ENCODE measurements at regions not wholly inside any gene's neighbourhood (a gene's known extent, or its start where the extent isn't known, plus 50 kb on each side); places are given as distances from the start of the nearest gene placed in this dataset.
"Not testable (repeated sequence)": the region's sequence is repeated elsewhere in the genome, so short reads cannot be mapped to it uniquely, and the experiment has no call there.

DNA sequence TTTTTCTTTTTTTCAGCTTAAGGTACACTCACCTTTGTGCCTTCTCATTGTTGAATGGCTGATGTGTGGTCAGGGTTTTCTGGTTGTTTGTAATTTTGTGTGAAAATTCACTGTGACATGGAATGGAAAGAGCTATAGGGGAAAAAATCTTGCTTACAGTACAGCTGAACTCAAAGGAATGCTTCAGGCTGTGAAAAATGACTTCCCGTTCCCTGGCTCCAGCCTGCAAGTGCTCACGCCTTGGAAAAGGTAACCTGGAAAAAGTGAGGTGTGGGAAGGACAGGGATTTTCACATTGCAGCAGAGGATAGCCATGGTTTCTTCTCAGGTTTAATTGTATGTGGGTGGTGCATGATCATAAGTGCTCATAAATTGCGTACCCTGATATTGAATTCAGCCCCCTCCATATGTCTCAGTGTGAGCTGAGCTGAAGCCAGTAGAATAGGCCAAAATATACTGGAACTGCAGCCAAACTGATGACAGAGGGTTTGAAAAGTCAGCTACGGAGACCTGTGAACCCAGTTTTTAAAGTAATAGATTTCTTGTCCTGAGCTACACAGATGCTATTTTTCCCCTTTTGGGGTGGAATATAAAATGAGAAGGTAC lies 228.7 kb upstream of the RASGRP1 start:
- Mint-ChIP-seq H3K36me3 (ENCODE audit: low read depth) (no peaks in the 10 kb centered on the region), H3K27ac (no peak overlapping the region), H3K4me3 (no peak overlapping the region), H3K27me3 (ENCODE audit: low read depth) (peaks cover 18% of the 10 kb centered on the region), H3K9me3 (no peaks in the 10 kb centered on the region), H3K4me1 (ENCODE audit: low read depth) (no peaks in the 10 kb centered on the region)

DNA sequence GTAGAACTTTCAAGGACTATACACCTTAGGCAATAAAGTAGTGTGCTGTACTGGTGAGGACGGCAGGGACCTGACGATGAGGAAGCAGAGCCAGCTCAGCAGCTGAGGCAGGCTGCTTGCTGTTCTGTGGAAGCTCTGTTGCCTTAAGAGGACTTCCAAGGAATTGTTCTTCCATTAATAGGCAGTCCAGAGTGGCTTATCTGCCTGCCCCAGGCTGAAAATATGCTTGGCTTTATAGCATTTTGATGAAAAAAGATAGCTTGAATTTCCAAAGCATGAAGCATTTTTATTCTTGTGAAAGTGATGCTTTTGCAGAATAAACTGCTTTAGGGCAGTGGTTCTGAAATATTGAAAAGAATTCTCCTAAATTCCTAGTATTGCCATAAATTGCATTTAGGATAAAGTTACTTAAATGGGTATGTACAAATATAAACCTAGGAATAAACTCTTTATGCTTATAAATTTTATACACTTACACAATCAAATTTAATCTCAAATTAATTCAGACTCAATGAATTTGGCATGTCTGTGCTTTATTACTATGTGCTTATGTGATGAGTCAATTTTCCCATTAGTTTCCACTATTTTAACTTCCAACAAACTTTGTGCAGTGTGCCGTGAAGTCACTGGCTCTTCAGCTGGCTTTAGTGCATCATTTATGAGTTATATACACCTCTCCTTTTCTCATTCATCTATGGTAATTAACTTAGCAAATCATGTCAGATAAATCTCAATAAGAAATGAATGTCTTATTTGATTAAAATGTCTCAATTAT lies 231.0 kb upstream of the RASGRP1 start:
- Mint-ChIP-seq H3K4me1 (ENCODE audit: low read depth) (no peaks in the 10 kb centered on the region), H3K36me3 (ENCODE audit: low read depth) (no peaks in the 10 kb centered on the region), H3K27ac (no peak overlapping the region), H3K9me3 (no peaks in the 10 kb centered on the region), H3K27me3 (ENCODE audit: low read depth) (peaks cover 33% of the 10 kb centered on the region), H3K4me3 (no peak overlapping the region)

DNA sequence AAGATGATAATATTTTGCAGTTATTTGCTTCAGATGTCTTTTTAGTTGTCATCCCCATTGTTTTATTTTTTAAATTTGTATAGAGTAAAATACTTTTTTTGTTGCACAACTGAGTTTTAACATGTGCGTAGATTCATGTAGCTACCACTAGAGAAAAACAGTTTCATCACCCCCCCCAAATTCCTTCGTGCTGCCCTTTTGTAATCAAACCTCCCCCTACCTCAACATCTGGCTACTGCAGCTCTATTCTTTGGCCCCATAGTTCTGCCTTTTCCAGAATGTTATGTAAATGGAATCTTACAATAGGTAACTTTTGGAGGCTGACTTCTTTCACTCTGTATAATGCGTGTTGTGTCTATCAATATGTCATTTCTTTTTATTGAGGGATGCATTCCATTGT lies 232.0 kb upstream of the RASGRP1 start:
- Mint-ChIP-seq H3K36me3 (ENCODE audit: low read depth) (no peaks in the 10 kb centered on the region), H3K9me3 (no peaks in the 10 kb centered on the region), H3K4me3 (no peak overlapping the region), H3K27ac (no peak overlapping the region), H3K4me1 (ENCODE audit: low read depth) (no peaks in the 10 kb centered on the region), H3K27me3 (ENCODE audit: low read depth) (peaks cover 40% of the 10 kb centered on the region)

DNA sequence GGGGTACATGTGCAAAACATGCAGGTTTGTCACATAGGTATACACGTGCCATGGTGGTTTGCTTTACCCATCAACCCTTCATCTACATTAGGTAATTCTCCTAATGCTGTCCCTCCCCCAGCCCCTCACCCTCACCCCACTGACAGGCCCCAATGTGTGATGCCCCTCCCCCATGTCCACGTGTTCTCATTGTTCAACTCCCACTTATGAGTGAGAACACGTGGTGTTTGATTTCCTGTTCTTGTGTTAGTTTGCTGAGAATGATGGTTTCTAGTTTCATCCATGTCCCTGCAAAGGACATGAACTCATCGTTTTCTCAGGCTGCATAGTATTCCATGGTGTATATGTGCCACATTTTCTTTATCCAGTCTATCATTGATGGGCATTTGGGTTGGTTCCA lies 232.9 kb upstream of the RASGRP1 start:
- H3K4me1 Mint-ChIP-seq (ENCODE audit: low read depth); H3K36me3 Mint-ChIP-seq (ENCODE audit: low read depth); H3K4me3 Mint-ChIP-seq; H3K27ac Mint-ChIP-seq; H3K9me3 Mint-ChIP-seq: not testable (repeated sequence)
- peaks cover 40% of the 10 kb centered on the region for H3K27me3 Mint-ChIP-seq (ENCODE audit: low read depth)

DNA sequence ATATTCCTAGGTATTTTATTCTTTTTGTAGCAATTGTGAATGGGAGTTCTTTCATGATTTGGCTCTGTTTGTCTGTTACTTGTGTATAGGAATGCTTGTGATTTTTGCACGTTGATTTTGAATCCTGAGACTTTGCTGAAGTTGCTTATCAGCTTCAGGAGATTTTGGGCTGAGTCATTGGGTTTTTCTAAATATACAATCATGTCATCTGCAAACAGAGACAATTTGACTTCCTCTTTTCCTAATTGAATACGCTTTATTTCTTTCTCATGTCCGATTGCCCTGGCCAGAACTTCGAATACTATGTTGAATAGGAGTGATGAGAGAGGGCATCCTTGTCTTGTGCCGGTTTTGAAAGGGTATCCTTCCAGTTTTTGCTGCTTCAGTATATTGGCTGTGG lies 234.6 kb upstream of the RASGRP1 start:
- not testable (repeated sequence) for H3K27ac Mint-ChIP-seq; H3K36me3 Mint-ChIP-seq (ENCODE audit: low read depth); H3K9me3 Mint-ChIP-seq; H3K4me3 Mint-ChIP-seq; H3K4me1 Mint-ChIP-seq (ENCODE audit: low read depth)
- H3K27me3 Mint-ChIP-seq (ENCODE audit: low read depth), result peaks cover 34% of the 10 kb centered on the region

DNA sequence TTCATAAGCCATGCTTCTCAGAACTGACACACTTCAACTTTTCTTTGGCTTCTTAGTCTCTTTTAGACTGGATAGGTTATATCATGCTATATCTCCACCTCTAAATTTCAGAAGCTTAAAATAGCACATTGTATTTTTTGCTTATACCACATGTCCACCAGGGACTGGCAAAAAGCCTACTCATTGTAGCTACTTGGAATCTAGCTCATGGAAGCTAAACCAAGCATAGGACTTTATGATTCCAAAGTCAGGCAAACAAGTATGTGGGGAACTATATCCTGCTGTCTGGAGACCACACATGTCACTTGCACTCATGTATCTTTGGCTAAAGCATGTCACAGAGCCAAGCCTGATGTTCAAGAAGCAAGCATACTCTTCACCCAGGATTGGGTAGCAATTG lies 245.0 kb upstream of the RASGRP1 start:
- Mint-ChIP-seq H3K36me3 (ENCODE audit: low read depth) (no peaks in the 10 kb centered on the region), H3K9me3 (no peaks in the 10 kb centered on the region), H3K27ac (no peak overlapping the region), H3K4me3 (no peak overlapping the region), H3K27me3 (ENCODE audit: low read depth) (peaks cover 13% of the 10 kb centered on the region), H3K4me1 (ENCODE audit: low read depth) (no peaks in the 10 kb centered on the region)

DNA sequence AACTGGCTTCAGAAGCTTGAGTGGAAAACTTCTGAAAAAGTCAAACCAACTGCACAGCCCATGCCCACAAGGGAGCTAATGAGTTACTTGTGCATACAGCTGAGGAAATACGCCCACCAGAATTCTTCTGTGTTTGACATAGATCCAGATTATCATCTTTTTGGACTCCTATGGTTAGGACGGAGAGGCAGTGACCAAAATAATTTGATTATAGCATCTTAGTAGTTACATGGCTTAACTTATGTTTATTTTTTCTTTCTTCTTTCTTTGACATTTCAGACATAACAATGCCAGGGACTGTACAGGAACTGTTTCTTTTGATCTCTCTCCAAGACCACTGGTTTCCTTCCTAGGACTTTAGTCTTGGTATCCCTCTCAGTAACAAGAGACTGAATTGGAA lies 246.1 kb upstream of the RASGRP1 start:
- H3K4me1 Mint-ChIP-seq (ENCODE audit: low read depth), result no peaks in the 10 kb centered on the region
- no peak overlapping the region for H3K4me3 Mint-ChIP-seq
- no peaks in the 10 kb centered on the region for H3K36me3 Mint-ChIP-seq (ENCODE audit: low read depth)
- no peak overlapping the region for H3K27ac Mint-ChIP-seq
- H3K9me3 Mint-ChIP-seq, result no peaks in the 10 kb centered on the region
- peaks cover 13% of the 10 kb centered on the region for H3K27me3 Mint-ChIP-seq (ENCODE audit: low read depth)

DNA sequence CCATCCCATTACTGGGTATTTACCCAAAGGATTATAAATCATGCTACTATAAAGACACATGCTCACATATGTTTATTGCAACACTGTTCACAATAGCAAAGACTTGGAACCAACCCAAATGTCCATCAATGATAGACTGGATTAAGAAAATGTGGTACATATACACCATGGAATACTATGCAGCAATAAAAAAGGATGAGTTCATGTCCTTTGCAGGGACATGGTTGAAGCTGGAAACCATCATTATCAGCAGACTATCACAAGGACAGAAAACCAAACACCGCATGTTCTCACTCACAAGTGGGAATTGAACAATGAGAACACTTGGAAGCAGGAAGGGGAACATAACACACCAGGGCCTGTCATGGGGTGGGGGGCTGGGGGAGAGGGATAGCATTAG lies 249.6 kb upstream of the RASGRP1 start:
- H3K36me3 Mint-ChIP-seq (ENCODE audit: low read depth); H3K9me3 Mint-ChIP-seq; H3K4me1 Mint-ChIP-seq (ENCODE audit: low read depth); H3K4me3 Mint-ChIP-seq; H3K27ac Mint-ChIP-seq: not testable (repeated sequence)
- peaks cover 13% of the 10 kb centered on the region for H3K27me3 Mint-ChIP-seq (ENCODE audit: low read depth)

DNA sequence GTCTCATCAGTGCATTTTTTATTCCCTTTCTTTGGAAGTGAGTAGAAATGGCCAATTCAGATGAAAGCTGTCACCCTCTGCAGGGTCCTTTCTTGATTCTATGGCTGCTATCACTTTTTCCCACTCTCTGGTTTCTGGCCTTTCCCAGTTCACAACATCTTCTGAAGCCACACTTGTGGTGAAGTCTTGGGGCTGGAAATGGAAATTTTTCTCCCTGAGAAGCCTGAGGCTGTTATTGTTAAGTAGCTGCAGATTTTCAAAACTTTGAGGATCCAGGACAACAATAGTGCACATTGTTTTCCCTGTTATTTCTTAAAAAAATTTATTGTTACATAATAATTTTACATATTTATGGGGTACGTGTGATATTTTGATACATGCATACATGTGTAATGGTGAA lies 250.3 kb upstream of the RASGRP1 start:
- Mint-ChIP-seq H3K9me3 (no peaks in the 10 kb centered on the region), H3K27ac (no peak overlapping the region), H3K27me3 (ENCODE audit: low read depth) (peaks cover 13% of the 10 kb centered on the region), H3K36me3 (ENCODE audit: low read depth) (no peaks in the 10 kb centered on the region), H3K4me3 (no peak overlapping the region), H3K4me1 (ENCODE audit: low read depth) (peaks cover 5% of the 10 kb centered on the region)

DNA sequence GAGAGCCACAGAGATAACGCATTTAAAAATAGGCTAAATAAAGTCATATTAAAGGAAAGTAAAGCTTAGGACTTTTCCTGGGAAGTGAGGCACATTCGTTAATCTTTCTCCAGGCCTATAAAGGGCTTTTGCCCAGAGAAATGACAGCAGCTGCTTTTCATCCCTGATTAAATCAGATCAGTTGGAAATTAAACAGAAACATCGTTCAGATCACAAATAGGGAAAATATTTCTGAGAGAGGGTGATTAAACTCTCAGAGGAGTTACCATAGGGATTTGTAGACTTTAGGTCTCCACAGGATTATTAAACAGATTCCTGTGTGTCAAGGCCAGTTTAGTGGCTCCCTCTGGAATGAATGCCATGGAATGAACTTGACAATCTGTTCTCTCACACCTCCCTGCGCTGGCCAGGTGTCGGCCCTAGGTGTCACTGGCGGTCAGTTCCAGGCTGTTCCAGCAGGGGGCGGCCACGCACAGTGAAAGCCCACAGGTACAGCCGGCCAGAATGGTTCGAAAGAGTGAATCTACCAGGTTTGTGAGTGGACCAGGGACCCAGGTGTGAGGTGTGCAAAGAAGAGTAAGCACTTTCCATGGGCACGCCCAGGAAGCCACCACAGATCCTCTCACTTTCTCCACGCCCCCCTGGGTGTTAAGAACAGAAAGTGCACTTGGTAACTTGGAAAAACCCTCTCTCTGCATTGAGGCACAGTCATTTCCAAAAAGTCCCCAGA lies 253.0 kb upstream of the RASGRP1 start:
- H3K4me1 Mint-ChIP-seq (ENCODE audit: low read depth), result peaks cover 5% of the 10 kb centered on the region
- no peaks in the 10 kb centered on the region for H3K36me3 Mint-ChIP-seq (ENCODE audit: low read depth)
- H3K9me3 Mint-ChIP-seq, result no peaks in the 10 kb centered on the region
- no peak overlapping the region for H3K27ac Mint-ChIP-seq
- H3K4me3 Mint-ChIP-seq, result no peak overlapping the region
- H3K27me3 Mint-ChIP-seq (ENCODE audit: low read depth), result peaks cover 18% of the 10 kb centered on the region

DNA sequence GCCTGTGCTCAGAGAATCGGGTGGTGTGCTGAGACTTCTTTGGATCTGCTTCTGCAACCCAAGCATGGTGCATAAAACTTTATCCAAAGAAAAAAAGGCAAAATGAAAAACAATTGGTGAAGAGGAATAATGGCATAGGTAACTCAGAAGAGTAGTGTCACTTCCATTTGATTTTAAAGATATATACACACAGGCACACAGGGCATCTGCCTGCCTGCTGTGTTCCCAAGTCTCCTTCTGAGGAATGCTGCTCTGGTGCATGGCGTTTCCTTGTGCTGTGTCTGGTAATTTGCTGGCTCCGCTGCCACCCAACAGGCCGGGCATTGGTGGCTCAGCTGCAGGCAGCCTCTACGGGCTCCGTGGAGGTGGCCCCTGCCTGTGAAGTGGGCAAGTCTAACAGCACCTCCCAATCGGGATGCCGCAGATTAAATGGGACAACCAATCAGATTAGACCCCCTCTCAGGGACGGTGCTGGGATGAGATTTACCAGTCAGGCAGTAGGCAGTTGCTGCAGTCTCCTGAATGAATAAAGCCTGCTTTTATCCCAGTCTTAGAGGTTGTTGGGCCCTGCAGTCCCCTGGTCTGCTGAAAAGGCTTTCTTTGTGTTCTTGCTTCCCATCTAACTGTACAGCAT lies 253.7 kb upstream of the RASGRP1 start:
- no peaks in the 10 kb centered on the region for H3K9me3 Mint-ChIP-seq
- peaks cover 5% of the 10 kb centered on the region for H3K4me1 Mint-ChIP-seq (ENCODE audit: low read depth)
- peaks cover 17% of the 10 kb centered on the region for H3K27me3 Mint-ChIP-seq (ENCODE audit: low read depth)
- H3K27ac Mint-ChIP-seq, result no peak overlapping the region
- no peaks in the 10 kb centered on the region for H3K36me3 Mint-ChIP-seq (ENCODE audit: low read depth)
- H3K4me3 Mint-ChIP-seq, result no peak overlapping the region

DNA sequence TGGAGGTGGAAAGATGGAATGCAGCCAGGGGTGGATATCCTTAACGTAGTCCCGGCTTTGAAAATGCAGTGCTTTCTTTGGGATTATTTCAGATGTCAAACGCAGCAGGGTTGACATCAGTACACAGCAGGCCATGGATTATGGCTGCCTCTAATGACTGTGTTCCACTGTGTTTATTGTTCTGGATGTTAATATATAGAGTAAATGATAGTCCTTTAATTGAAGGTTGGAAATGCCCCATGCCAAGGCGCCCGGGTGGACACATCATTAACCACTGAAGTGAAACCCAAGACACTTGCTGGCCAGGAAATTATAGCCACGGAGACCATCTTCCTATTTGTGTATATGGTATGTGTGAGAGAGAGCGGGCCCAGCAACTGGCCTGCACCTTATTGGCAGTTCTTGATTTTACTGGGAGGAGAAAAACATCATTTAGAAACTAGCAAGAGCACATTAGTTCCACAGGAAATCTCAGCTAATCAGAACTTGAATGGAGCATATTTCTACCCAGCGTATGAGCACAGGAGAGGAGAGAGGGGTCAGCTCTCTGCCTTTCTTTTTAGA lies 254.9 kb upstream of the RASGRP1 start:
- Mint-ChIP-seq H3K36me3 (ENCODE audit: low read depth) (no peaks in the 10 kb centered on the region), H3K4me3 (no peak overlapping the region), H3K9me3 (no peaks in the 10 kb centered on the region), H3K27me3 (ENCODE audit: low read depth) (peaks cover 17% of the 10 kb centered on the region), H3K4me1 (ENCODE audit: low read depth) (peaks cover 5% of the 10 kb centered on the region), H3K27ac (no peak overlapping the region)

DNA sequence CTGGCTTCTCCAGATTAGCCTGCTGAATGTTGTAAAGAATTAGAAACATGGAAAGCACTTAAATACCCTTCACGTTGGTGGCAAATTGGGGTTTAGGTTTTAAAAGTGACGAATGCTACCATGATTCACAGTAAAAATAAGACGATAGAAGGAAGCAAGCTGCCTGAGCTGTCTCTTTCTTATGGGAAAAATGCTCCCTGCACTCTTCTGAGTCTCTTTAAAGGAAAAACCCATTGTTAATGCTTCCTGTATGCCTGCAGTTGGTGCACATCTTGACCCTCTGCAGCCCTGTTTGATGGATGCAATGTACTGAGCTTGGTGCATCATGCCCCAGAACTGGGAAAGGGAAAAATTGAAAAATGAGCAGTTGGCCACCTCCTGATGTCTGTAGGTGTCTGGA lies 258.6 kb upstream of the RASGRP1 start:
- Mint-ChIP-seq H3K36me3 (ENCODE audit: low read depth) (no peaks in the 10 kb centered on the region), H3K27ac (no peak overlapping the region), H3K9me3 (no peaks in the 10 kb centered on the region), H3K4me3 (no peak overlapping the region), H3K4me1 (ENCODE audit: low read depth) (no peaks in the 10 kb centered on the region), H3K27me3 (ENCODE audit: low read depth) (peaks cover 18% of the 10 kb centered on the region)

DNA sequence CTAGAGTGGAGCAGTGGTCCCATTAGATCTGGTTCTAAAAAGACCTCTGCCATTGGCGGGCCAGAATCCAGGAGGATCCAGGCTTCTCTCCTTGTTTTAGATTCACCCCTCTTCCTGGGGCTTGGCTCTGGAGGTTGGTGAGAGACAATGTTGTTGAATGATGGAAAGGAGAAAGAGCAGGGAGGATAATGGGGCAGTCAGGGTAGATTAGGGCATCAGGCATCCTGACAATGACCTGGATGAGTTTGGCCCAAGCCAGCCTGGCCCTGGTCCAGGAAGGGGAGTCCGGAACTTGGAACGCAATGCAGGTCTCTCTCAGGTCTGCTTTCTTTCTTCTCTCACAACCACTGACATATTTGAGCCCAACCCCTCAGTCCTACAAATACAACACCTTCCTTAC lies 260.1 kb upstream of the RASGRP1 start:
- Mint-ChIP-seq H3K27ac (no peak overlapping the region), H3K9me3 (no peaks in the 10 kb centered on the region), H3K4me3 (no peak overlapping the region), H3K4me1 (ENCODE audit: low read depth) (no peaks in the 10 kb centered on the region), H3K36me3 (ENCODE audit: low read depth) (no peaks in the 10 kb centered on the region), H3K27me3 (ENCODE audit: low read depth) (peaks cover 18% of the 10 kb centered on the region)

Data from T-helper 1 cell treated with Interleukin-12 subunit alpha and Interleukin-12 subunit beta and Interleukin-4 antibody, amounts not matched to agents 30 μg/mL and 1 μg/mL, for 36 hours (primary cell).